GM19035 (cell line): ENCODE measurements at regions not wholly inside any gene's neighbourhood (a gene's known extent, or its start where the extent isn't known, plus 50 kb on each side); places are given as distances from the start of the nearest gene placed in this dataset.

ENCODE experiments used
- ATAC-seq: cut with Tn5 transposase; IDR thresholded peaks from one replicate; pipeline ENCODE4 v1.9.1; 2021; ENCODE audit not compliant: unreplicated experiment

- ATAC-seq: no peak
Observed at GRCh38 chr6:164925681-164926530, 383.5 kb downstream of the C6orf118 start.

GRCh38 chr6:164924674-164925073 is 384.7 kb downstream of the C6orf118 start:
- ATAC-seq: no peak

DNA sequence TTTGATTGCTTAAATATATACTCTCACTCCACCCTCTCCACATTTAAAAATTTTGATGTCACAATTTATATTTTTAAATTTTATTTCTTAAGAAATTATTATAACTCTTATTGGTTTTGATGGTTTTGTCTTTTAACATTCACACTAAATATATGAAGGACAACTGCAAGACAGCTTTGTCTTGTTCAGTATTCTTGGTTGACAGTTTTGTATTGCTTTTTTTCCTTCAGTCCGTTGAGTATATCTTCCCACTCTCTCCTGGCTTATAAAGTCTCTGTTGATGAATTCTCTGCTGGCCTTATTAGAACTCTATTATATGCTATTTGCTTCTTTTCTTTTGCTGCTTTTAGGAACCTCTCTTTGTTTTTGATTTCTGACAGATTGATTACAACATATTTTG is 392.2 kb downstream of the C6orf118 start:
- no peak for ATAC-seq

DNA sequence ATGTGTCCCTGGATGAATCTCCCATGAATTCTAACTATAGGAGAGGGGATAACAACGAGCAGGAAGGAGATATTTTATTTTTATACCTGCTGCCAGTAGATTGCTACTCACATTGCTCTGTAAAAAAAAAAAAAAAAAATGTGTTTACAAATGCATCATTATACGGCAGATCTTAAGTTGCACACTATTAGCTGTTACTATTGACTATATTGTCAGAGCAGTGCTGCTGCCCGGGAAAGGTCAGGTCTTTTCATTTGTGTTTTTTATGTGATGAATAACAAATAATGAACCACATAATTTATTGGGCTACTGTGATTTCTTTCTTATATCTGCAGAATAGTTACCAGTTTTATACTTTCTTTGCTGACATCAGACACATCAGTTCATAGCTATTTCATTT is 393.3 kb downstream of the C6orf118 start:
- ATAC-seq: no peak

- ATAC-seq: no peak
Observed at GRCh38 chr6:164911873-164912580, 397.4 kb downstream of the C6orf118 start.

- no peak for ATAC-seq
Observed at GRCh38 chr6:164911151-164911550, 398.3 kb downstream of the C6orf118 start.

DNA sequence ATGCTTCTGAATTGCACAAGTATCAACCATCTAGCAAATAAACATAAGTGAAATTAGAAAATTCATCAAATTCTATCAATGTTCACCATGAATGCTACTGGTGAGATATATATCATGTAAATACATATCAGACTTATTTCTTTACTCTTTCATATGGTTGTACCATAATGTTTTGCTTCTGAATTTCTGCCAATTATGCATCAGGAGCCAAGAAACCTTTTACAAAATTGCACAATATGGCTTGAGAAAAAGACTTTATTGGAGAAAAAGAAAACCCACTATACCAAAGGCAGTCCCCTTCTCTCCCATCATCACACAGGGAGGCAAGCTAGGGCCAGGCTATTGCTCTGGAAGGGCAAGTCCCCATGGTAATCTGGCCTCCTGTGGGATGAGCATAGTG is 402.6 kb downstream of the C6orf118 start:
- ATAC-seq: no peak

DNA sequence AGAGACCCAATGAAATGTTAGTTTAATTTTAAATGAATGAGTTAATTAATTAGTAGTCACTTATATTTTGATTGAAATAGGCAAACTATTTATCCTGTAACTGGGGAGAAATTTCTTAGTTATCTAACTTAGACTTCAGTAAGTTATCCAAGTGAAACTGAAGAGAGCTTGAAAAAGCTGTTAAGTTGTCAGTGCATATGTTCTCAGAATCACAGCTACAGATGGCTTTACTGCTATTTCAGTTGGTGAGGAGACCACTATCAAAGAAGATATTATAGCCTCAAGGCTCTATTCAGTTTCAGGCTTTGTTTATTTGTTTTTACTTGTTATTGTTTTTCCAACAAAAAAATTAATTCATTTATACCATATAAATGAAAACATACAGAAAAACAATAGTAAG is 404.1 kb downstream of the C6orf118 start:
- ATAC-seq: no peak

GRCh38 chr6:164898412-164898811 is 411.0 kb downstream of the C6orf118 start:
- no peak for ATAC-seq

GRCh38 chr6:164897523-164898235 is 411.7 kb downstream of the C6orf118 start:
- no peak for ATAC-seq

DNA sequence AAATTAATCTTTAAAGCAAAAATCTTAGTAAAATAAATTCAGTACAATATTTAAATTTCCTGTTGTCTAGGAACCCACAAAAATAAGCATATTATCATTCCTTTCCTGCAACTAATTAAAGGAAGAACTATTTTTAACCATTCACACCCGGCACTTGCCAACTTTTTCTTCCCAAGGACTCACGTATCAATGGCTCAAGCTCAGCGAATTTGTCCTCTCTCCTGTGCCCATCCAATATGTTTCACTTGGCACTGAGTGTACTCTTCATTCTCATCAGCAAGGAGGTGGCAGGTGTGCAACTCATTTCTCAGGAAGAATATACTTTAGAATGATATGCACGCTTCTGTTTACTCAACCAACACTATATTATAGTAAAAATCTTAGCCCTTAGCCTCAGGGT is 419.4 kb downstream of the C6orf118 start:
- ATAC-seq: no peak

DNA sequence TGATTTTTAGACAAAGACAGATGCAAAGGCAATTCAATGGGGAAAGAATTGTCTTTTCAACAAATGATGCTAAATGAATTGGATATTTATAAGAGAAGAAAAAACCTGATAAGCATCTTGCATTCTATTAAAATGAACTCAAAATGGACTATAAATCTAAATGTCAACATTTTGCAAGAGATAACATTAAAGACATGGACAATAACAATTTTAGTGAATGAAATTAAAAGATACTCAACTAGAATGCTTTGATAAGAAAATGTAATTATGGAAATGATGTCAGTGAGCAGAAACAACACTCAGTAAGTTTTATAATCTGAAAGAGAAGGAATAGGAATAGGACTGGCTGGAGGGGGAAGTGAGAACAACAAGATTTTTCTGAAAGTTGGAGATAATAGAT is 421.7 kb downstream of the C6orf118 start:
- ATAC-seq: no peak

- no peak for ATAC-seq
Observed at GRCh38 chr6:164882236-164882635, 427.2 kb downstream of the C6orf118 start.

- no peak for ATAC-seq
Observed at GRCh38 chr6:164871783-164872182, 437.6 kb downstream of the C6orf118 start.

- ATAC-seq: no peak
Observed at GRCh38 chr6:164870164-164870563, 439.2 kb downstream of the C6orf118 start.

DNA sequence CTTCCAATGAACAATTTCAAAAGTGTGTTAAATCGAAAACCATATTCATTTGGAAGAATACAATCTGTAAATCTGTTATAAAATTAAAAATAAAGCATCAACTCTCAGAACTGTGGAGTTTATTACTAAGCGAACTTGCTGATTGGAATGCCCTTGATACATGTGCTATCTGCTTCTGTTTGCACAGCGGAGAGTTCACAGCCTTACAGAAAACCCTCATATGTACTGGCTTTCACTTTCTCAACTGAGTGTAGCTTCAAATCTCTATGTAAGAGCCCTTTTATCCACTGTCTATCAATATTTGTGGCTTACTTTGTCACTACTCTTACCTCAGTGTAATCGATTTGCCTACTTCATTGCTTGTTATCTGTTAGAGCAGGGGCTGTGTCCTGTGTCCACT is 447.4 kb downstream of the C6orf118 start:
- ATAC-seq: no peak

DNA sequence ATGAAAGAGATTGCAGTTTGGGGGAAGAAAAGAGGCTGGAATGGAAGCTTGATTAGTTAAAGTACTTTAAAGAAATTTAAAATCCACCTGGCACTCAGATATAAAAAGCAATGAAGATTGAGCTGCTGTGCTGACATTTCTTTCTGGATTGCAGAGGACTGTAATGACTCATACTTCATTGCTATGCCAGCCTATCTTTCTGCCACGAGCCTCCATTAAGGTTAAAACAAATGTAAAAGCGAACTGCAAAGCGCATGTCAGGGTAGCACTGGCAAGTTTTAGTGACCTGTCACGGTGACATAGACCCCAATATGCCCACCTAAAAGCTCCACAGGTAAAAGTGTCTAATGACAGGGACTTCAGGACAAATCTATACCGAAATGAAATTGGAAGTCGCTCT is 449.6 kb downstream of the C6orf118 start:
- no peak for ATAC-seq

DNA sequence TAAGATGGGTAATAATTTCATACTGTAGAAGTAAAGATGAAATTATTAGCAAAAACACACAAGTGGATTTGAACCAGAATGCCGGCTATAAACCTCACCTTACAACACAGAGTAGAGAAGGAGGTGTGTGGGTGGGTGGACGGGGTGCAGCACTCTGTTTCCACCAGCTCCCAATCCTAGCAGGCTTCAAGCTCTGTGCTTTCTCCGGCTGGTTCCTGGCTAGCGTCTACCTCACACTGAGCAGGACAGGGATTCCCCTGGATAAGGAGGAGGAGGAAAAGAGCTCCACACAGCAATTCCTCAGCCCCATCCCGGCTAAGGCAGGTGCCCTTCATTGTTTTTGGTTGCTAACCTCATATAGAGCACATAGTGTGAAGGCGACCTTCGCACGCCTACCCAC is 453.3 kb downstream of the C6orf118 start:
- no peak for ATAC-seq

GRCh38 chr6:164855281-164855680 is 454.1 kb downstream of the C6orf118 start:
- no peak for ATAC-seq

DNA sequence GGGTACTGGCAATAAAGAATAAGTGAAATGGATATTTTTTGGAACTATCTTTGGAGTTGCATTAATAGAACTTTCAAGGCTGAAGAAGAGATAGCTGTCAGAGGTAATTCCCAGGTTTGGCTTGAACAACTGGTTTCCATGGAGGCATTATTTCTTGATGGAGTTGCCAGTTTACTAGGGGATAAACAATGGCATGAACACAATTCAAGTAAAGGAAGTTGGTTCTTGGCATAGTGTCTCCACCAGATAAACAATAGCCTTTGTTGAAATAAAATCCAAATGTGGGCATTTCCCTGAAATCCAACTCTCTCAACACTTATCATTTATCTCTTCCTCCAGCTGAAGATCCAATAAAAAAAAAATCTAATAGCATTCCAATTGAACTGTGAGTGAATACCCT is 454.9 kb downstream of the C6orf118 start:
- no peak for ATAC-seq

- no peak for ATAC-seq
Observed at GRCh38 chr6:164845773-164846172, 463.6 kb downstream of the C6orf118 start.

DNA sequence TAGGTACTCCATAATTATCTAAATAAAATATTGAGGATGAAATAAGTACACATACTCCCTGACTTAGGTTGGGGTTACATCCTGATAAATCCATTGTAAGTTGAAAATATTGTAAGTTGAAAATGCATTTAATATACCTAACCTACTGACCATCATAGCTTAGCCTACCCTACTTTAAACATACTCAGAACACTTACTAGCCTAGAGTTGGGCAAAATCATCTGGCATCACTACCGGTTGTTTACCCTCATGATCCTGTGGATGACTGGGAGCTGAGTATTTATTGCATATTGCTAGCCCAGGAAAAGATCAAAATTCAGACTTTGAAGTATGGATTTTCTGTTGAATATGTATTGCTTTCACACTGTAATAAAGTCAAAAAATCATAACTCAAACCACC is 467.3 kb downstream of the C6orf118 start:
- no peak for ATAC-seq
